Tibial nerve (tissue), 4 donors: ENCODE measurements at regions not wholly inside any gene's neighbourhood (a gene's known extent, or its start where the extent isn't known, plus 50 kb on each side); places are given as distances from the start of the nearest gene placed in this dataset.

Experiments used
- CTCF ChIP-seq, 5 experiments: fragments of 200-600 bp in 3 of 5; fragments of 450-650 bp in 2 of 5; sonication (generic) in 3 of 5; IDR thresholded peaks; one replicate each; pipeline ENCODE4 v1.5.1; 2016 to 2019; ENCODE audit warnings: antibody characterized with exemption in 5 of 5, mild to moderate bottlenecking in 3 of 5, moderate library complexity in 2 of 5
- EP300 ChIP-seq, 2 donors: sonication (generic); formaldehyde crosslinking; IDR thresholded peaks; one replicate each; pipeline ENCODE4 v1.6.1; 2017; ENCODE audit warnings: antibody characterized with exemption in 2 of 2, mild to moderate bottlenecking in 1 of 2

GRCh38 chr7:145644426-145645134, 472.0 kb upstream of the CNTNAP2 start:
- no peak for TF ChIP-seq EP300 (IDR thresholded peaks at IDR 0.05)
- TF ChIP-seq CTCF (IDR thresholded peaks at IDR 0.05) = no peak
